ENCODE measurements at regions not wholly inside any gene's neighbourhood (a gene's known extent, or its start where the extent isn't known, plus 50 kb on each side); places are given as distances from the start of the nearest gene placed in this dataset.
"Not testable (repeated sequence)": the region's sequence is repeated elsewhere in the genome, so short reads cannot be mapped to it uniquely, and the experiment has no call there.

DNA sequence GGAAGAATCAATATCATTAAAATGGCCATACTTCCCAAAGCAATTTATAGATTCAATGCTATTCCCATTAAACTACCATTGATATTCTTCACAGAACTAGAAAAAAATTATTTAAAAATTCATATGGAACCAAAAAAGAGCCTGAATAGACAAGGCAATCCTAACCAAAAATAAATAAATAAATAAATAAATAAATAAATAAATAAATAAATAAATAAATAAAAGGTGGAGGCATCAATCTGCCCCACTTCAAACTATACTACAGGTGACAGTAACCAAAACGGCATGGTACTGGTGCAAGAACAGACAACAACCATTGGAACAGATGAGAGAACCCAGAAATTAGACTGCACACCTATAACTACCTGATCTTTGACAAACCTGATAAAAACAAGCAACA is 598.5 kb upstream of the GRM3 start:
- TF ChIP-seq CTCF (IDR thresholded peaks at IDR 0.05; ENCODE audit: low read depth, low read length); POLR2A (IDR thresholded peaks at IDR 0.05; ENCODE audit: extremely low read depth, insufficient read length): not testable (repeated sequence)

Data from NB4 (cell line).